Psoas muscle (tissue), 7 donors: ENCODE measurements at regions not wholly inside any gene's neighbourhood (a gene's known extent, or its start where the extent isn't known, plus 50 kb on each side); places are given as distances from the start of the nearest gene placed in this dataset.
A peak's percentile ranks its signal among the peaks of the same experiment; 100 is the strongest.

Experiments
- ATAC-seq, 4 donors: fragments of 200-7000 bp; cut with Tn5 transposase; one replicate each; pipeline ENCODE4 v1.9.1; 2020; ENCODE audit warnings: moderate library complexity in 3 of 4, mild to moderate bottlenecking in 2 of 4
- DNase-seq, 2 donors: peaks; one replicate each; pipeline ENCODE4 v3.0.0-alpha.2; 2020
- H3K27ac ChIP-seq: fragments of 200-600 bp; one replicate; pipeline ENCODE4 v1.8.0; 2022
- H3K27me3 ChIP-seq, 3 donors: fragments of 200-600 bp in 1 of 3; one replicate each; pipeline versions ENCODE4 v1.6.1 to v1.8.0; 2013 to 2022; ENCODE audit warnings: low read length in 2 of 3, mild to moderate bottlenecking in 2 of 3, moderate library complexity in 1 of 3; ENCODE audit not compliant: insufficient read depth in 3 of 3
- H3K36me3 ChIP-seq, 2 donors: fragments of 200-600 bp in 1 of 2; one replicate each; pipeline versions ENCODE4 v1.6.1 to v1.8.0; 2013 to 2022; ENCODE audit warnings: low read depth in 1 of 2, mild to moderate bottlenecking in 1 of 2, moderate library complexity in 1 of 2; ENCODE audit not compliant: insufficient read depth in 1 of 2
- H3K4me1 ChIP-seq: fragments of 200-600 bp; one replicate; pipeline ENCODE4 v1.8.0; 2022
- H3K4me3 ChIP-seq: fragments of 200-600 bp; one replicate; pipeline ENCODE4 v1.8.0; 2022; ENCODE audit warnings: mild to moderate bottlenecking
- H3K9me3 ChIP-seq: fragments of 200-600 bp; one replicate; pipeline ENCODE4 v1.8.0; 2022
- WGBS, 3 donors: extraction: QIAGEN DNeasy Blood & Tissue Kit; methylation state at CpG; one replicate each; pipeline versions ENCODE4 v1.1.6 to v1.1.7; 2013; 5-methylcytosine and 5-hydroxymethylcytosine counted together
- intact Hi-C, 2 donors: fragments of 100-400 bp; cut with DNase I; formaldehyde crosslinking; loops; one replicate each; pipeline versions ENCODE4 v1.11.0 to v1.14.2; 2022
- TF ChIP-seq, protein P1 (sequence below): fragments of 200-600 bp; IDR thresholded peaks from one replicate; pipeline ENCODE4 v1.8.0; 2022; ENCODE audit warnings: antibody characterized with exemption
- donor health status: healthy with polysubstance abuse.
- donor health status: DM: no; HTN: no; CAD: no; lungs with moderate emphysema.
- donor health status: Bipolar disorder and iron deficiency.
- donor health status: healthy.
- donor health status: DM: yes; HTN: yes; CAD: no.
- donor health status: DM: no; HTN: no; CAD: no.
- donor health status: DM: yes; HTN: yes; CAD: no.

DNA sequence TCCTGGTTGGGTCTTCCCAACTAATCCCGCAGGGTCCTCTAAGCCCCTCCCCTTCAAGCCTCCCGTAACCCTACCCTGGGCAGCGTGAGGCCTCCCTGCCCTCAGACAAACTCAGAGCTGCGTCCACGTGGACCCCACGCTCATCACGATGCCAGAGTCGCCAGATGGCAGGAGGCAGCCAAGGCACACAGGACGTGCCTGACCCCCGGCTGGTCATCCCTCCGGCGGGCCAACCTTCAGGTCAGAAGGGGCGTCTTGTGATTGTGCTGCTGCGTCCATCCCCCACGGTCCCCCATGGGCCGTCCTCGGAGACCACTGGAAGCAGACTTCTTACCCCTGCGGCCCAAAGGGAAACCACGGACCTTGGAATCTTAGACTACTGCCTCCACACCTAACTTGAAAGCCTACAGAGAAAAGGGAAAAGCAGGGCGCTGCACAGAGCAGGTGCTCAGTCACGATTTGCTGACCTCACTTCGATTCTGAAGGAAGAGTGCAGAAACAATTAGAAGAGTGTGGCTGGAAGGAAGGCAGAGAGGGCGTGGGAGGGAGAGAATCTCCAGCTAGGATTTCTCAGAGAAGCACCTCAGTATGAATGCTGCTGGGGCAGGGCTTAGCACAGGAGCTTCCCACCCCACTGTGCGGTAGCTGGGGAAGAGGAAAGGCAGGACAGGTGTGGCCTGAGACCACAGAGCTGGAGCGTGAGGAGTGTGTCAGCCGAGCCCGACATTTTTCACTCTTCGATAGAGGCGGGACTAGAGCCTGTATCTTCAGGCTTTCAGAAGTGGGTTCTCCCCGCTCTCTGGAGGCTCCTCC, 174.8 kb downstream of the ERCC6L2 start:
- Histone ChIP-seq H3K4me1 (no peaks in the 10 kb centered on the region), H3K9me3 (no peaks in the 10 kb centered on the region), H3K4me3 (no peak overlapping the region), H3K27ac (no peak overlapping the region), H3K27me3 (no peaks in the 10 kb centered on the region), H3K36me3 (no peaks in the 10 kb centered on the region)
- 89 to 93% (median 91%) methylated on average over 30 of the region's 30 CpGs for WGBS, 3 donors
- TF ChIP-seq, protein P1, sequence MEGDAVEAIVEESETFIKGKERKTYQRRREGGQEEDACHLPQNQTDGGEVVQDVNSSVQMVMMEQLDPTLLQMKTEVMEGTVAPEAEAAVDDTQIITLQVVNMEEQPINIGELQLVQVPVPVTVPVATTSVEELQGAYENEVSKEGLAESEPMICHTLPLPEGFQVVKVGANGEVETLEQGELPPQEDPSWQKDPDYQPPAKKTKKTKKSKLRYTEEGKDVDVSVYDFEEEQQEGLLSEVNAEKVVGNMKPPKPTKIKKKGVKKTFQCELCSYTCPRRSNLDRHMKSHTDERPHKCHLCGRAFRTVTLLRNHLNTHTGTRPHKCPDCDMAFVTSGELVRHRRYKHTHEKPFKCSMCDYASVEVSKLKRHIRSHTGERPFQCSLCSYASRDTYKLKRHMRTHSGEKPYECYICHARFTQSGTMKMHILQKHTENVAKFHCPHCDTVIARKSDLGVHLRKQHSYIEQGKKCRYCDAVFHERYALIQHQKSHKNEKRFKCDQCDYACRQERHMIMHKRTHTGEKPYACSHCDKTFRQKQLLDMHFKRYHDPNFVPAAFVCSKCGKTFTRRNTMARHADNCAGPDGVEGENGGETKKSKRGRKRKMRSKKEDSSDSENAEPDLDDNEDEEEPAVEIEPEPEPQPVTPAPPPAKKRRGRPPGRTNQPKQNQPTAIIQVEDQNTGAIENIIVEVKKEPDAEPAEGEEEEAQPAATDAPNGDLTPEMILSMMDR: no peak
- no peak for ATAC-seq
- DNase-seq: no peak
- intact Hi-C loops: no loop called here

DNA sequence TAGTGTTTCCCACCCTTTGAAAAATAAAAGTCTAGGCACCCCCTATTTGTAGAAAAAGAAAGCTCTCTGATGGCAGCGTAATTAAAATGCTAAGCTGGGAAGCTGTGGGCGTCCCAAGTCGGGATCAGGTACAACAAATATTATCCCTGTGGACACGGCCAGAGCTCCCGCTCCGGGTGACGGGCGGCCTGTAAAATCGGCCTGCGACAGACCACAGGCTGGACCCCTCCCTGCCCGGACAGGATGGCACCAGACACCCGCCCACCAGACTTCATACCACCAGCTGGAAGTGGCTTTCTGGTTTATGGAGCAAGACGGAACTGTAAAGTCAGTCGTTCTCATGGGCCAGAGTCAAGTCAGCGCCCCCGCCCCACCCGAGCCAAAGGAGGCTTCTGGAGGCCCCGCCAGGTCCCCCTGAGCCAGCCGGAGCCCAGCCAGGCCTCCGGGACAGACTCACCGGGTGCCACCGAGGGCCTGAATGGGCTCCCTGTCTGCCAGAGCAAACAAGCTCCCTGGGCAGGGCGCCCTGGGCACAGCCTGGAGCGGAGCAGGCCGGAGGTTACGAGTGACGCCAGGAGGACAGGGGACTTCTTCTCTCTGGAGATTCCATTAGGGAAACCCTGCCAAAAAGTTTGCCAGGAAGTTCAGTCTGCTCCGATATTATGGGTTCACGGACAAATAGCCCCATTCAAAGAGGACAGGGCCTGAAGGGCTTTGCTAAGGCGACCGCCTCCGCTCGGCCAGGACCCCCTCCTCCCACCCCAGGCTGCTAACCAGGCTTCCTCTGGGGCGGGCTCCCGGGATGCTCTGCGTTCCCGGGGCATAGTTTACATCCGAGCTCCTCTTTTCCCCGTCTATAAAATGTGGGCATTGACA, 173.7 kb downstream of the ERCC6L2 start:
- TF ChIP-seq, protein P1: no peak
- no peaks in the 10 kb centered on the region for H3K9me3 ChIP-seq
- H3K36me3 ChIP-seq: no peaks in the 10 kb centered on the region
- ATAC-seq: peak in 3 of 4 donors; percentile 42 to 76 (median 69)
- WGBS, 3 donors: 37 to 46% (median 39%) methylated on average over 39 of the region's 39 CpGs
- H3K27me3 ChIP-seq: no peaks in the 10 kb centered on the region
- no peaks in the 10 kb centered on the region for H3K4me1 ChIP-seq
- peak overlapping the region; percentile 46 for H3K27ac ChIP-seq
- peak; percentile 27 to 64 for DNase-seq
- H3K4me3 ChIP-seq: peak overlapping the region; percentile 42
- intact Hi-C loops: no loop called here

DNA sequence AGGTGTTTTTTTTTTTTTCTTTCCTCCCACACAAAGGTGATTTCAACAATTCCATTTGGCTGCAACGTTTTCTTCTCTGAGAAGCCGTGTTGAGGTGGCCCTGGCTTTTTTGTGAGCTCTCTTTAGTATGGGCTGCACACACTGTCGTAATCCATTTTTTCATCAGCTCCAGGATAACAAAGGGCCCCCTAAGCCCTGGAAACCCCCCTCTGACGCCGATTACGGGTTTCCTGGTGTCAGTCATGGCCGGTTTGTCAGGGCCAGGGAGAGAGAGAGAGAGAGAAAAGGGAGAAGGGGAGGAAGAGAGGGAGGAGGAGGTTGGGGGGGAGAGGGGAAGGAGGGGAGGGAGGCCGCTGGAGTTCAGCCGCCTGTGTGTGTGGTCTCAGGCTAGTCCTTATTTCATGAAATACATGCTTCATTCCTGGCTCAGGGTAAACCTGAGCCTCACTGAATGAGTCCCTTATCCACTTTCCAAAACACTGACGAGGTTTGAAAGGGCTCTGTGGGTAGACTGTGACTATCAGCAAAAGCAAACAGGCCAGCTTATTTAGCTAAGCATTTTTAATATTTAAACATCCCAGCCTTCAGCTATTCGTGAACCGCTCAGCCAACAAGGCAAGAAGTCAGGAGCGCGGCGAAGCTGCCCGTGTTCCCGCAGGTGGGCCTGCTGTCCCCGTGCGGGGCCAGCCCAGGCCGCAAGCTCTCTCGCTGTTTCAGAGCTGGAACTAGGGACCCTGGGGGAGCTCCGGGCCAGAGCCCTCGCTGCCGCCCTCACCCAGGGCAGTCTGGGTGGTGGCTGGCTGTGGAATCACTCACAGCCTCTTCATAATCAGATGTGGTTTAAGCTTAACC, 172.8 kb downstream of the ERCC6L2 start:
- intact Hi-C loops: no loop called here
- Histone ChIP-seq H3K4me1 (no peaks in the 10 kb centered on the region), H3K4me3 (peak overlapping the region; percentile 42), H3K27me3 (no peaks in the 10 kb centered on the region), H3K27ac (peak overlapping the region; percentile 46), H3K9me3 (no peaks in the 10 kb centered on the region), H3K36me3 (no peaks in the 10 kb centered on the region)
- TF ChIP-seq, protein P1: no peak
- ATAC-seq (peak in 2 of 4 donors; percentile 44 to 61), DNase-seq (no peak)
- 48 to 66% (median 56%) methylated on average over 24 of the region's 24 CpGs for WGBS, 3 donors

- Histone ChIP-seq H3K4me3 (no peak overlapping the region), H3K27me3 (no peaks in the 10 kb centered on the region), H3K4me1 (no peaks in the 10 kb centered on the region), H3K36me3 (no peaks in the 10 kb centered on the region), H3K27ac (no peak overlapping the region), H3K9me3 (no peaks in the 10 kb centered on the region)
- intact Hi-C loops: no loop called here
- 84 to 93% (median 86%) methylated on average over 10 of the region's 10 CpGs for WGBS, 3 donors
- DNase-seq: no peak
- no peak for ATAC-seq
- TF ChIP-seq, protein P1: no peak
Observed at GRCh38 chr9:96047741-96048103, 172.2 kb downstream of the ERCC6L2 start.
